BJ (cell line): ENCODE measurements at regions not wholly inside any gene's neighbourhood (a gene's known extent, or its start where the extent isn't known, plus 50 kb on each side); places are given as distances from the start of the nearest gene placed in this dataset.

Experiments
- CTCF ChIA-PET: fragments of 350-600 bp; formaldehyde crosslinking; extraction: SDS; loops from one replicate; lab custom pipeline; 2021; ENCODE audit warnings: antibody characterized with exemption, inconsistent platforms; lab: Yijun Ruan, JAX
- POLR2A ChIA-PET: fragments of 300-600 bp; sonication (Branson Sonifier 250); formaldehyde crosslinking; extraction: SDS; loops from one replicate; lab custom pipeline; 2021; ENCODE audit warnings: antibody characterized with exemption; lab: Charles Lee
- DNase-seq: peaks from one replicate; pipeline ENCODE4 v3.0.0-alpha.2; 2011; ENCODE audit warnings: low read depth
- H3K27me3 ChIP-seq: 2 replicates; pipeline ENCODE4 v1.6.0; 2011; ENCODE audit warnings: low read length; ENCODE audit not compliant: control insufficient read depth, insufficient read depth
- H3K36me3 ChIP-seq: 2 replicates; pipeline ENCODE4 v1.5.1; 2011; ENCODE audit warnings: low read length; ENCODE audit not compliant: control insufficient read depth, insufficient read depth
- H3K4me3 ChIP-seq: 2 replicates; pipeline ENCODE4 v1.5.1; 2011; ENCODE audit warnings: low read depth, mild to moderate bottlenecking, control low read depth, low read length
- TF ChIP-seq, protein P1 (sequence below): IDR thresholded peaks from 2 replicates; pipeline ENCODE4 v1.5.1; 2011; ENCODE audit warnings: low read depth, mild to moderate bottlenecking, control low read depth, inconsistent platforms, low read length, moderate library complexity; ENCODE audit not compliant: insufficient read depth

DNA sequence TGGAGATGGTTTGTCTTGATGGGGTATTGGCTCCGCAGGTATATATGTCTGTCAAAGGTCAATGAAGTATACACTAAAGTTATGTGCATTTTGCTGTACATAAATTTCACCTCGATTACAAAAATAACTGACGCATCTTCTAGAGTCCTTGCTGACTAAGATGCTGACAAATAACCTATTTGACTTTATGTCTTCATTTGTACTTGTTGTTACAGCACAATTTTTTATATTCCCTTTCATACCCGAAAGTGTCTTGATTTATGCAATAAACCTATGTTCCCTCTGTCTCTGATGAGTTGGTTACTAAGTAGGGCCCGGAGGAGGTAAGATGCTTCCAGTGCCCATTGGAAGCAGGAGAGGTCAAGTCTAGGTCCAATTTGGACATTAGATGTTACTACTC, 93.5 kb downstream of the COPS8 start:
- CTCF ChIA-PET = interaction anchor here (0.9 to 1.8 kb wide), 2 partner anchors 14 to 27 kb away, joined by 3 to 5 read pairs; no protein-coding TSS in a partner anchor
- POLR2A ChIA-PET = no interaction called here
- TF ChIP-seq, protein P1, sequence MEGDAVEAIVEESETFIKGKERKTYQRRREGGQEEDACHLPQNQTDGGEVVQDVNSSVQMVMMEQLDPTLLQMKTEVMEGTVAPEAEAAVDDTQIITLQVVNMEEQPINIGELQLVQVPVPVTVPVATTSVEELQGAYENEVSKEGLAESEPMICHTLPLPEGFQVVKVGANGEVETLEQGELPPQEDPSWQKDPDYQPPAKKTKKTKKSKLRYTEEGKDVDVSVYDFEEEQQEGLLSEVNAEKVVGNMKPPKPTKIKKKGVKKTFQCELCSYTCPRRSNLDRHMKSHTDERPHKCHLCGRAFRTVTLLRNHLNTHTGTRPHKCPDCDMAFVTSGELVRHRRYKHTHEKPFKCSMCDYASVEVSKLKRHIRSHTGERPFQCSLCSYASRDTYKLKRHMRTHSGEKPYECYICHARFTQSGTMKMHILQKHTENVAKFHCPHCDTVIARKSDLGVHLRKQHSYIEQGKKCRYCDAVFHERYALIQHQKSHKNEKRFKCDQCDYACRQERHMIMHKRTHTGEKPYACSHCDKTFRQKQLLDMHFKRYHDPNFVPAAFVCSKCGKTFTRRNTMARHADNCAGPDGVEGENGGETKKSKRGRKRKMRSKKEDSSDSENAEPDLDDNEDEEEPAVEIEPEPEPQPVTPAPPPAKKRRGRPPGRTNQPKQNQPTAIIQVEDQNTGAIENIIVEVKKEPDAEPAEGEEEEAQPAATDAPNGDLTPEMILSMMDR = no peak
- no peak overlapping the region for H3K4me3 ChIP-seq
- no peaks in the 10 kb centered on the region for H3K36me3 ChIP-seq
- DNase-seq = no peak
- no peaks in the 10 kb centered on the region for H3K27me3 ChIP-seq

GRCh38 chr2:237180187-237180586, 94.5 kb downstream of the COPS8 start:
- ChIA-PET CTCF (no interaction called here), POLR2A (no interaction called here)
- DNase-seq = no peak

GRCh38 chr2:237180987-237181386, 95.3 kb downstream of the COPS8 start:
- Histone ChIP-seq H3K27me3 (no peaks in the 10 kb centered on the region), H3K4me3 (no peak overlapping the region), H3K36me3 (no peaks in the 10 kb centered on the region)
- TF ChIP-seq, protein P1 = no peak
- POLR2A ChIA-PET = no interaction called here
- CTCF ChIA-PET = interaction anchor here (1.6 kb wide), 1 partner anchor 16 kb away, joined by 4 read pairs; no protein-coding TSS in a partner anchor
- DNase-seq = no peak

More at GRCh38 chr2:237180187-237180586, 94.5 kb downstream of the COPS8 start:
- Histone ChIP-seq H3K4me3 (no peak overlapping the region), H3K36me3 (no peaks in the 10 kb centered on the region), H3K27me3 (no peaks in the 10 kb centered on the region)
- TF ChIP-seq, protein P1 = no peak

DNA sequence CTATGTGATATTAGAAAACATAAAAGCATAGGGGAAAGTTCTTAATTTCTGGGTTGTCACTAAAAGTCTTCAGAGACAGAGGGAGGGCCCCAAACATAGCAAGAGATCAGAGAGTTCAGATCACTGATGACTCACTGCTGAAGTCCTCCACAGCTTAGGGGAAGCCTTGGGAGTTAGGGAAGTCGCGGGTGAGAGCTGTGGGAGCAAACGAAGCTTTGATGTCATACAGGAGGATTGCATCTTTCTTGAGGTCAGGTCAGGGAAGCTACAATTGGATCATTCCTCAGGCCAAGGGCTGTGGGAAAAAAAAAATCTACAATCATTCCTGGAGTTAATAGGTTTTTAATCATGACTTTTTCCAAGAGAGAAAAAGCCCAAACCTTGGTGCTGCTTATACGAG, 96.2 kb downstream of the COPS8 start:
- DNase-seq = no peak
- Histone ChIP-seq H3K27me3 (no peaks in the 10 kb centered on the region), H3K36me3 (no peaks in the 10 kb centered on the region), H3K4me3 (no peak overlapping the region)
- CTCF ChIA-PET = interaction anchor here (0.7 to 1.6 kb wide), 4 partner anchors 9 to 52 kb away, joined by 3 to 5 read pairs (median 4); no protein-coding TSS in a partner anchor
- TF ChIP-seq, protein P1 = no peak
- POLR2A ChIA-PET = interaction anchor here (0.7 to 1.1 kb wide), 2 partner anchors 14 to 162 kb away, joined by 3 to 4 read pairs; no protein-coding TSS in a partner anchor

GRCh38 chr2:237182422-237183123, 96.9 kb downstream of the COPS8 start:
- TF ChIP-seq, protein P1 = no peak
- DNase-seq = no peak
- ChIA-PET CTCF (interaction anchor here (0.7 to 1.6 kb wide), 4 partner anchors 9 to 51 kb away, joined by 3 to 5 read pairs (median 4); no protein-coding TSS in a partner anchor), POLR2A (interaction anchor here (1.1 kb wide), 1 partner anchor 14 kb away, joined by 3 read pairs; no protein-coding TSS in a partner anchor)
- Histone ChIP-seq H3K4me3 (no peak overlapping the region), H3K36me3 (no peaks in the 10 kb centered on the region), H3K27me3 (no peaks in the 10 kb centered on the region)
